GM10248 (cell line): ENCODE measurements at regions not wholly inside any gene's neighbourhood (a gene's known extent, or its start where the extent isn't known, plus 50 kb on each side); places are given as distances from the start of the nearest gene placed in this dataset.

Experiments used
- CTCF ChIA-PET: fragments of 300-600 bp; sonication (Branson Sonifier 250); formaldehyde crosslinking; extraction: SDS; loops from one replicate; lab custom pipeline; 2021; ENCODE audit warnings: antibody characterized with exemption; lab: Yijun Ruan, JAX
- POLR2A ChIA-PET: fragments of 350-650 bp; sonication (Branson Sonifier 250); formaldehyde crosslinking; extraction: SDS; loops from one replicate; lab custom pipeline; 2020; ENCODE audit warnings: antibody characterized with exemption; lab: Yijun Ruan, JAX
- DNase-seq: peaks from one replicate; pipeline ENCODE4 v3.0.0; 2012; ENCODE audit errors: extremely low spot score
- TF ChIP-seq, protein P1 (sequence below): IDR thresholded peaks from 2 replicates; pipeline ENCODE4 v1.5.1; 2012; ENCODE audit warnings: mild to moderate bottlenecking, low read depth; ENCODE audit errors: extremely low read depth, missing control alignments, control extremely low read depth

DNA sequence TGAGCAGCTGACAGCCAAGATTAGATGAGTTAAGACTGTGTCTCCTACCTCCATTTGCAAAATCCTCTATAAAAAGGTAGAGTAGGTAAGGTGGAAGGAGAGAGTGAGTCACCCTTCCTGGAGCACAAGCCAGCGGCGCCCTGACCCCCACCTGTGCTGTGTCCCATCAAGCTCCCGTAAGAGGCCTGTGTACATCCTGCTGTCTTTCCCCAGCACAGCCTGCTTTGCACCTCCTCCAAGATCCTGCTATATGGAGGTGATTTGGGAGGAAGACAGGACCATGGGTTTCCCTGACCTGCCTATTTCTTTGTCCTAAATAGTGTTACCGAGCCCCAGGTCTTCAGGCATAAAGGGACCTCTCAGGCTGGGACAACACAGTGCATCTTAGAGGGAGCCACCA lies 62.3 kb upstream of the UQCRFS1 start:
- no peak for DNase-seq
- TF ChIP-seq, protein P1, sequence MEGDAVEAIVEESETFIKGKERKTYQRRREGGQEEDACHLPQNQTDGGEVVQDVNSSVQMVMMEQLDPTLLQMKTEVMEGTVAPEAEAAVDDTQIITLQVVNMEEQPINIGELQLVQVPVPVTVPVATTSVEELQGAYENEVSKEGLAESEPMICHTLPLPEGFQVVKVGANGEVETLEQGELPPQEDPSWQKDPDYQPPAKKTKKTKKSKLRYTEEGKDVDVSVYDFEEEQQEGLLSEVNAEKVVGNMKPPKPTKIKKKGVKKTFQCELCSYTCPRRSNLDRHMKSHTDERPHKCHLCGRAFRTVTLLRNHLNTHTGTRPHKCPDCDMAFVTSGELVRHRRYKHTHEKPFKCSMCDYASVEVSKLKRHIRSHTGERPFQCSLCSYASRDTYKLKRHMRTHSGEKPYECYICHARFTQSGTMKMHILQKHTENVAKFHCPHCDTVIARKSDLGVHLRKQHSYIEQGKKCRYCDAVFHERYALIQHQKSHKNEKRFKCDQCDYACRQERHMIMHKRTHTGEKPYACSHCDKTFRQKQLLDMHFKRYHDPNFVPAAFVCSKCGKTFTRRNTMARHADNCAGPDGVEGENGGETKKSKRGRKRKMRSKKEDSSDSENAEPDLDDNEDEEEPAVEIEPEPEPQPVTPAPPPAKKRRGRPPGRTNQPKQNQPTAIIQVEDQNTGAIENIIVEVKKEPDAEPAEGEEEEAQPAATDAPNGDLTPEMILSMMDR: no peak
- POLR2A ChIA-PET: no interaction called here
- CTCF ChIA-PET: interaction anchor here (1.2 kb wide), 2 partner anchors 12 to 14 kb away, joined by 5 to 7 read pairs; no protein-coding TSS in a partner anchor

DNA sequence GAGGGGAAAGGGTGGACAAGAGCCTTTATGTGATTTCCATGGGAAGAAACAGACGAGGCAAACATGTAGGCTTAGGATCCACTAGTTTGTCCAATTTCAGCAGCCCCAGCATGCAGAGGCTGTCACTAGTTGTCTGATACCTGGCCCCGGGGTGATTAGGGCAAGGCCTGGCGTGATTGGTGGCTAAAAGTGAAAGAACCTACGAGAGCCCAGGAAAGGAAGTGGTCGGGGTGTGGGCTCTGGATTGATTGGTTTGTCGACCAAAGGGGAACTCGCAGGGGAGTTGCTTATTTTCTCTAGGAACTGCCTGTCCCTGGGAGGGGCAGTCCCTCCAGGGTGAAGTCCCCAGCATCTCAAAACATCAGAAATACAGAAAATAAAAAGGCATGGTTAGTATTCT lies 64.2 kb upstream of the UQCRFS1 start:
- DNase-seq: peak; percentile 83
- TF ChIP-seq, protein P1: no peak
- ChIA-PET CTCF (no interaction called here), POLR2A (no interaction called here)

DNA sequence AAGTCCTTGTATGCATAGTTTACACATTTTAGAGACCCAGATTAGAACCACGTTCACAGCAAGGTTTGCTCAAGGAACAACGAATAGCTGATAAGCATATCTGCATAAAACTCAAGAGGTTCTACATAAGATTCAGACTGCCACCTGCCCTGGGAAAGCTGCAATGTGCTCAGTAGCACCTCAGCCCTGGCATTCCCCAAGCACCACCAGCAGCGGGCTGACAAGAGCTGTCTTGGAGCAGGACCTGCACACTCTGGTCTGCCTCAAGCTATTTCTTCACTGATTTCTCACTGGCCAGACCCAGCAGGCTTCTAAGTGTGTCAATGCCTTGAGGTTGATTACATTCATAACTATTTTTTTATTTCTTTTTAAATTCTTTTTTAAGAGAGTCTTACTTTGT lies 65.8 kb upstream of the UQCRFS1 start:
- POLR2A ChIA-PET: no interaction called here
- no peak for DNase-seq
- TF ChIP-seq, protein P1: no peak
- CTCF ChIA-PET: interaction anchor here (1.0 to 1.3 kb wide), 2 partner anchors 15 to 16 kb away, joined by 3 to 4 read pairs; no protein-coding TSS in a partner anchor

DNA sequence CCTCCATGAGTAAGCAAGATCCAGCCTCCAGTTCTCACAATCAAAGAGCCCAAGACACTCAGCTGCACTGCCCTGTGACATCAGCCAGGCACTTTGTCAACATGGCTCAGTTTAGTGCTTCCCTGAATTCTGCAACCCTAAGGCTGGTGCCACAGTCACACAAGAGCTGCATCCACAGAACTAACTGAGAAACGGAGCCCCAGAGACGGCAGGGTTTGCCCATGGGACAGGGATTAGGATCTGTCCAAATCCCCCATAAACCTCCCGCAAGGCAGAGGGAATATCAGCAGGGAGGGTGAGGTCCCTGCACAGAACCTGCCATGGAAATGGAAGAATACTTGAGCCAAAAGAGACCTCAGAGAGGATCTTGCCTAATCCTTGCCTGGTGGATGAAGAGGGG lies 70.4 kb upstream of the UQCRFS1 start:
- ChIA-PET POLR2A (no interaction called here), CTCF (no interaction called here)
- no peak for DNase-seq
- TF ChIP-seq, protein P1: no peak

DNA sequence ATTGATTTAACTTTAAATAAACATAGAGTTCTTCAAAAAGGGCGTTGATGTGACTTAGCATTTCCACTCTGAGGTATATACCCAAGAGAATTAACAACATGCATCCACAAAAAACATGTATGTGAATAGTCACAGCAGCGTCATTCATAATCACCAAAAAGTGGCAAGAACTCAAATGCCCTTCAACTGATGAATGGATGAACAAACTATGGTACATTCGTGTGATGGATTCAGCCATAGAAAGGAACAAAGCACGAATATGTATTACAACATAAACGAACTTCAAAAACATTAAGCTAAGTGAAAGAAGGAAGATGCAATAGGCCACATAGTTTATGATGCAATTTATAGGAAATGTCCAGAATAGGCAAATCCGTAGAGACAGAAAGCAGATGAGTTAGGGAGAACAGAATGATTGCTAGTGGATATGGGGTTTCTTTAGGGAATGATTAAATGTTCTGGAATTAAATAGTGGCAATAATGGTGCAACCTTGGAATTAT lies 72.3 kb upstream of the UQCRFS1 start:
- CTCF ChIA-PET: no interaction called here
- no peak for DNase-seq
- TF ChIP-seq, protein P1: no peak
- POLR2A ChIA-PET: no interaction called here

DNA sequence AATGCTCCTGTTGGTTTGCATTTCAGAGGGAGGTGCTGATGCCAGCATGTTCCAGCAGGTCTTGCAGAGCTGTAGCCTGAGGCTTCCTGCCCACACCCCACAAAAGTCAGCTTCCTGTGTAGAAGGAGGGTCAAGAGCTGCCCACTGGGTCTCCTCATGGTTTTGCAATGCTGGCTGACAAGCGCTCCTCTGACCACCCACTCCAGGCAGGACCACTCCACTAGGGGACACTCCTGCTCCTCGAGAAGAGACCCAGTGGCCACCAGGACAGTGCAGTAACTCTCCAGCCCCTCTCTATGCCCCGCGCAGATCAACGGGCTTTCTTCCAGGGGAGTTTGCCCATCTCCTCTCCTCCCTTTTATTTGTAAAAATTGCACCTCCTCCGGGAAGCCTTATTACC lies 72.9 kb upstream of the UQCRFS1 start:
- ChIA-PET CTCF (no interaction called here), POLR2A (no interaction called here)
- TF ChIP-seq, protein P1: no peak
- no peak for DNase-seq
